A549 (cell line): ENCODE measurements at regions not wholly inside any gene's neighbourhood (a gene's known extent, or its start where the extent isn't known, plus 50 kb on each side); places are given as distances from the start of the nearest gene placed in this dataset.

Source experiments
- CTCF ChIP-seq: fragments of >200 bp; sonication (Bioruptor Twin); formaldehyde crosslinking; IDR thresholded peaks from 3 replicates; pipeline ENCODE4 v1.5.1; 2016
- EP300 ChIP-seq, 2 experiments: fragments of >200 bp; sonication (Bioruptor Twin); formaldehyde crosslinking; IDR thresholded peaks; 2 replicates in 1 of 2; 3 replicates in 1 of 2; pipeline ENCODE4 v1.6.1; 2016 to 2017
- ESRRA ChIP-seq: fragments of 150-350 bp; IDR thresholded peaks from 2 replicates; pipeline ENCODE4 v1.6.1; 2014; ENCODE audit warnings: mild to moderate bottlenecking, low read length, borderline replicate concordance
- KDM5A ChIP-seq: fragments of 200-600 bp; sonication (generic); IDR thresholded peaks from 2 replicates; pipeline ENCODE4 v1.6.1; 2016; ENCODE audit warnings: antibody characterized with exemption, mild to moderate bottlenecking
- MAX ChIP-seq: IDR thresholded peaks from 2 replicates; pipeline ENCODE4 v1.6.1; 2012
- POLR2A ChIP-seq: IDR thresholded peaks from 2 replicates; pipeline ENCODE4 v1.6.1; 2012; ENCODE audit warnings: mild to moderate bottlenecking, low read length
- POLR2AphosphoS2 ChIP-seq: conservative IDR thresholded peaks from 2 replicates; pipeline ENCODE4 v1.6.1; 2012; ENCODE audit warnings: low read length, improper control_type of control experiment, inconsistent platforms
- REST ChIP-seq: fragments of 200-600 bp; sonication (generic); IDR thresholded peaks from 2 replicates; pipeline ENCODE4 v1.6.1; 2016; ENCODE audit warnings: antibody characterized with exemption, mild to moderate bottlenecking, moderate library complexity
- RFX5 ChIP-seq: fragments of 450-650 bp; IDR thresholded peaks from 2 replicates; pipeline ENCODE4 v1.7.1; 2014; ENCODE audit warnings: antibody characterized with exemption, mild to moderate bottlenecking, moderate library complexity

- TF ChIP-seq KDM5A = no peak
- TF ChIP-seq POLR2A = no peak
- TF ChIP-seq RFX5 = no peak
- no peak for TF ChIP-seq CTCF
- no peak for TF ChIP-seq ESRRA
- no peak for TF ChIP-seq MAX
- TF ChIP-seq POLR2AphosphoS2 = no peak
- TF ChIP-seq EP300 (IDR thresholded peaks at IDR 0.05) = no peak
- TF ChIP-seq REST = no peak
These were observed 165.8 kb upstream of the CNOT2 start for GRCh38 chr12:70077441-70077840.
